GM06990 (cell line): ENCODE measurements at regions not wholly inside any gene's neighbourhood (a gene's known extent, or its start where the extent isn't known, plus 50 kb on each side); places are given as distances from the start of the nearest gene placed in this dataset.

ENCODE experiments used
- DNase-seq: peaks from one replicate; pipeline ENCODE4 v3.0.0-alpha.2; 2011; ENCODE audit not compliant: insufficient read length; ENCODE audit errors: extremely low read depth
- H3K27me3 ChIP-seq: replicated peaks from 2 replicates; pipeline ENCODE4 v1.6.0; 2011; ENCODE audit warnings: low read length; ENCODE audit not compliant: control insufficient read depth, insufficient read depth
- H3K36me3 ChIP-seq: 2 replicates; pipeline ENCODE4 v1.5.1; 2011; ENCODE audit warnings: low read length; ENCODE audit not compliant: control insufficient read depth, insufficient read depth
- H3K4me3 ChIP-seq: replicated peaks from 2 replicates; pipeline ENCODE4 v1.5.1; 2011; ENCODE audit warnings: low read depth, mild to moderate bottlenecking, control low read depth, low read length
- CTCF ChIP-seq: IDR thresholded peaks from 2 replicates; pipeline ENCODE4 v1.5.1; 2011; ENCODE audit warnings: low read length, control low read depth, mild to moderate bottlenecking, inconsistent platforms; ENCODE audit not compliant: insufficient read depth, poor library complexity, severe bottlenecking

DNA sequence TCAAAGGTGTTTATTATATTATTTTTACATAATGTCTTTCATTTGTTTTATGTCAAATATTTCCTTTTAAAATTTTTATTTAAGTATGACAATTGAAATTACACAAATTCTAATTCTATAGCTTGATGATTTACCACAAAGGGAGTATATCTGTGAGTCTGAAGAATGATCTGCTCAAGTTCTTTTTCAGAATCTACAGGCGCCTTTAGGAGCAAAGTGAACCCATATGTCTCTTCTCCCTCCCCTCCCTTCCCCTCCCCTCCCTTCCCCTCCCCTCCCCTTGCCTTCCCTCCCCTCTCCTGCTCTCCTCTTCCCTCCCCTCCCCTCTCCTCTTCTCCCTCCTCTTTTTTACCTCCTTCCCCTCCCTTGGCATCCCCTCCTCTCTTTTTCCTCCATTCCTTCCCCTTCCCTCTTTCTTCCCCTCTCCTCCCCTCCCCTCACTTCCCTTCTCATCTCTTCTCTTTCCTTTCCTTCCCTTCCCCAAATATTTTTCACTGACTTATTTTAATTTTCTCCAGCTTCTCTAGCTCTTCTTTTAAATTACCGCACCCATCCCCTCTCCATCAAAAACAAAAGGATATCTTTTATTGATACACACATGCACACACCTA, 495.3 kb upstream of the PIK3R1 start:
- no peaks in the 10 kb centered on the region for H3K36me3 ChIP-seq
- H3K4me3 ChIP-seq = no peak overlapping the region
- no peak for TF ChIP-seq CTCF
- H3K27me3 ChIP-seq = no peaks in the 10 kb centered on the region
- DNase-seq = no peak

DNA sequence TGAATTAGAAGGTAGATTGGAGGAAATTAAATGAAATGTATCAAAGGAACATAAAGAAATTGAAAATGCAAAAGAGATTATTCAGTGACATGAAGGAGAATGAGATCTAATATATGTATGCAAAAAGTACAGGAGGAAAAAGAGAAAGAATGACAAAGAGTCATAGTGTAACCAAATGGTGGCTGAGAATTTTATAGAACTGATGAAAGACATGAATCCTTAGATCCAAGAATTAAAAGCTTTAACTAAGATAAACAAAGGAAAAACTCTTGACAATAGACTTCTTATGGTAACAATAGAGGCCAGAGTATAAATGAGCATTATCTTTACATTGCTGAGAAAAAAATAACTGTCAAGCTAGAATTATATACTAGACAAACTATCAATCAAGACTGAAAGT, 505.4 kb upstream of the CD180 start:
- TF ChIP-seq CTCF = no peak
- no peaks in the 10 kb centered on the region for H3K36me3 ChIP-seq
- H3K27me3 ChIP-seq = no peaks in the 10 kb centered on the region
- DNase-seq = no peak
- no peak overlapping the region for H3K4me3 ChIP-seq

- no peaks in the 10 kb centered on the region for H3K36me3 ChIP-seq
- no peaks in the 10 kb centered on the region for H3K27me3 ChIP-seq
- no peak for DNase-seq
- no peak overlapping the region for H3K4me3 ChIP-seq
- no peak for TF ChIP-seq CTCF
These were observed 503.0 kb upstream of the CD180 start for GRCh38 chr5:67699560-67699959.

GRCh38 chr5:67696446-67696845, 499.8 kb upstream of the CD180 start:
- no peak for DNase-seq
- no peak for TF ChIP-seq CTCF
- H3K27me3 ChIP-seq = no peaks in the 10 kb centered on the region
- no peak overlapping the region for H3K4me3 ChIP-seq
- no peaks in the 10 kb centered on the region for H3K36me3 ChIP-seq

- H3K36me3 ChIP-seq = no peaks in the 10 kb centered on the region
- H3K27me3 ChIP-seq = no peaks in the 10 kb centered on the region
- H3K4me3 ChIP-seq = no peak overlapping the region
- TF ChIP-seq CTCF = no peak
- no peak for DNase-seq
These were observed 498.8 kb upstream of the CD180 start for GRCh38 chr5:67695369-67695768.

GRCh38 chr5:67694810-67695191, 498.2 kb upstream of the CD180 start:
- Histone ChIP-seq H3K36me3 (no peaks in the 10 kb centered on the region), H3K4me3 (no peak overlapping the region), H3K27me3 (no peaks in the 10 kb centered on the region)
- DNase-seq = no peak
- no peak for TF ChIP-seq CTCF
